HG03175 (cell line): ENCODE measurements at regions not wholly inside any gene's neighbourhood (a gene's known extent, or its start where the extent isn't known, plus 50 kb on each side); places are given as distances from the start of the nearest gene placed in this dataset.

Source experiments
- ATAC-seq: cut with Tn5 transposase; IDR thresholded peaks from one replicate; pipeline ENCODE4 v1.9.1; 2021; ENCODE audit warnings: mild to moderate bottlenecking, moderate library complexity; ENCODE audit not compliant: unreplicated experiment

- ATAC-seq, result peak; percentile 85
Measured at GRCh38 chr14:95442633-95443021, 73.8 kb downstream of the SYNE3 start.

GRCh38 chr14:95442016-95442632 is 74.3 kb downstream of the SYNE3 start:
- ATAC-seq, result peak; percentile 16

- no peak for ATAC-seq
Measured at GRCh38 chr14:95440951-95441350, 75.5 kb downstream of the SYNE3 start.

GRCh38 chr14:95440496-95440895 is 76.0 kb downstream of the SYNE3 start:
- ATAC-seq, result no peak

GRCh38 chr14:95439881-95440280 is 76.6 kb downstream of the SYNE3 start:
- no peak for ATAC-seq

- no peak for ATAC-seq
Measured at GRCh38 chr14:95437715-95438114, 78.7 kb downstream of the SYNE3 start.

GRCh38 chr14:95436354-95436753 is 80.1 kb downstream of the SYNE3 start:
- ATAC-seq, result no peak

- no peak for ATAC-seq
Measured at GRCh38 chr14:95434121-95434520, 82.3 kb downstream of the SYNE3 start.

- no peak for ATAC-seq
Measured at GRCh38 chr14:95433094-95433478, 83.4 kb downstream of the SYNE3 start.

- ATAC-seq, result no peak
Measured at GRCh38 chr14:95432144-95433093, 84.0 kb downstream of the SYNE3 start.

- ATAC-seq, result no peak
Measured at GRCh38 chr14:95431199-95432143, 85.0 kb downstream of the SYNE3 start.

GRCh38 chr14:95428557-95428956 is 87.9 kb downstream of the SYNE3 start:
- ATAC-seq, result no peak

- ATAC-seq, result no peak
Measured at GRCh38 chr14:95426116-95426475, 90.4 kb downstream of the SYNE3 start.

GRCh38 chr14:95425369-95426115 is 90.9 kb downstream of the SYNE3 start:
- no peak for ATAC-seq

GRCh38 chr14:95424529-95424928 is 91.9 kb downstream of the SYNE3 start:
- ATAC-seq, result no peak

GRCh38 chr14:95421741-95422140 is 94.7 kb downstream of the SYNE3 start:
- ATAC-seq, result no peak

GRCh38 chr14:95420060-95420459 is 96.4 kb downstream of the SYNE3 start:
- no peak for ATAC-seq

GRCh38 chr14:95419569-95419968 is 96.9 kb downstream of the SYNE3 start:
- ATAC-seq, result no peak

- no peak for ATAC-seq
Measured at GRCh38 chr14:95418858-95419257, 97.6 kb downstream of the SYNE3 start.

- ATAC-seq, result no peak
Measured at GRCh38 chr14:95417492-95417891, 97.8 kb upstream of the CLMN start.

- ATAC-seq, result no peak
Measured at GRCh38 chr14:95415993-95416392, 96.3 kb upstream of the CLMN start.
